Activated CD4-positive, alpha-beta T cell treated with anti-CD3 and anti-CD28 coated beads for 4 hours (primary cell): ENCODE measurements at regions not wholly inside any gene's neighbourhood (a gene's known extent, or its start where the extent isn't known, plus 50 kb on each side); places are given as distances from the start of the nearest gene placed in this dataset.

Source experiments
- DNase-seq, 2 donors: peaks; one replicate each; pipeline ENCODE4 v3.0.0-alpha.2; 2020

DNA sequence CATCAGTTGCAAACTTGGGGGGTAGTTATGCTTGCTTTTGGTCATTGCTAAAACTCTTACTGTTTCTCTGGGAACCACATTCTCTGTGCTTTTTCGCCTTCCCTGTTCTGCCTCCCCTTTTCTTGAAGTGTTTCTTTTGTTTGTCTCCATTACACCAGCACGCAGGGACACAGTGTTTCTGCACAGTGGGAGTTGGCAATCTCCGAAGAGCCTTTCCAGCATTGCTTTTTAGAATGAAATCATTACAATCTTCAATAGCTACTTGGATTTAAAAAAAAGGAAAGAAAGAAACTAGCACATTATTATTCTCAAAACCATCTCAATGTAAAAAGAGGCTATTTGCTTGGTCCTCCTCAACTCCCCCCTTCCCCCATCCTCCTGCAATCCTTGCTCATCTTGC is 536.7 kb upstream of the MMS22L start:
- DNase-seq = no peak

DNA sequence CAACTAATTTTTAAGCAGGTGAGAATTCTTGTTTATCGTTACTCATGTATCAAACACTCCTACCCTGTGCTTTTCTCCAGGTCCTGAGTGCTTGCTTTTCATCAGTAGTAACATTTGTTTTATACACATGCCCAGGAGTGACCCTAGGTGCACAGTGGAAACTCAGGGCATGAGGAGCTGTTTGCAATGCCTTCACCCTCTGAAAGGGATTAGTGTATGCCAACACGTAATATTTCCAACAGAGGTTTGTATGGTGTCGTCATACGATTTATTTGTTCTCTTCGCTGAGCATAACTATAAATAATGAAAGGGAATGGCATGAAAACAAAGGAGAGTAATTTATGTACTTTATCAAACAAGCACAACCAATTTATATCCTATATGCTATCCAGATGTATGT is 537.4 kb upstream of the MMS22L start:
- no peak for DNase-seq

DNA sequence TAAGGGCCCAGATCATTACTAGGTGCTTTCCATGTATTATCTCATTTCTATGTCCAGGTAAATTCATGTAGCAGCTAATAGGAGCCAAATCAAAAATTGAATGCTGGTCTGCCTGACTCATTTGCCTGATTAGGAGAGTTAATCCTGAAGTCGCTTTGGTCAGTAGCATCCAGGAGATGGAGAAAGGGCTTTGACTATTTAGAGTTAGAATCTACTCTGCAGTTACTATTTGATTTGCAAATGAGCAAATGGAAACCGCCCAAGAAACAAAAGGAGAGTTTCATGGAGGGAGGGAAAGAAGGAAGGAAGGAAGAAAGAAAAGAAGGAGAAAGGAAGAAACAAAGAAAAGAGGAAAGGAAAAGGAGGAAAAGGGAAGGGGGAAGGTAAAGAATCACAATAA is 539.6 kb upstream of the MMS22L start:
- DNase-seq = no peak

DNA sequence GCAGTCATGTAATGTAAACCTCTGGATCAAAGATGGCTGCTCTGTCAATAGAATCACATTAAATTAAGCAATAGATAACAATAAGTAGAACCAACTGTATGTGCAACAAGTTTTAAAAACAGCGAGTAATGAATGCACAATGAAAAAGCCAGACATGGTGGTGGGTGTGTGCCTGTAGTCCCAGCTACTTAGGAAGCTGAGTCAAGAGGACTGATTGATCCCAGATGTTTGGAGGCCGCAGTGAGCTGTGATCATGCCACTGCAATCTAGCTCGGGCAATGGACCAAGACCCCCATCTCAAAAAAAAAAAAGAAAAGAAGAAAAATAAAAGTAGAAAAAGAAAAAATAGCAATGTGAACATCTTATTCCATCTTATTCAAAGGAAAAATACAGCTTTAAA is 558.7 kb upstream of the MMS22L start:
- no peak for DNase-seq

DNA sequence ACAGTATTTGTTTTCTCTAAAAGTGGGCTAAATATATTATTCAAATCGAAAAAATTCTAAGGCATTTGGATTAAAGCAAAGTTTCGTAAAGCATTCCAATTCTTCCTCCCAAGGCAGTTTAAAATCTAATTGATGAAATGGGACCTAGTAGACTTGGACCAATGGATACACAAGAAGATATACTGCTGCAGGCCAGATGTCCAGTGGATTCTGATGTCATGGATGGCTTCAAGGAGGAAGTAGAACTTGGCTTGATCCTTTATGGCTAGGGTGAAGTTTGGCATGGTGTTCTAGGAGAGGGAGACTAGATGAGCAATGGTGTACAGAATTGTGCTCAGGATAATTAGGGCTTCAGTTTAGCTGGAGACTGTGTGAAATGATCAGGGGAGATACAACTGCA is 559.5 kb upstream of the MMS22L start:
- DNase-seq = no peak

DNA sequence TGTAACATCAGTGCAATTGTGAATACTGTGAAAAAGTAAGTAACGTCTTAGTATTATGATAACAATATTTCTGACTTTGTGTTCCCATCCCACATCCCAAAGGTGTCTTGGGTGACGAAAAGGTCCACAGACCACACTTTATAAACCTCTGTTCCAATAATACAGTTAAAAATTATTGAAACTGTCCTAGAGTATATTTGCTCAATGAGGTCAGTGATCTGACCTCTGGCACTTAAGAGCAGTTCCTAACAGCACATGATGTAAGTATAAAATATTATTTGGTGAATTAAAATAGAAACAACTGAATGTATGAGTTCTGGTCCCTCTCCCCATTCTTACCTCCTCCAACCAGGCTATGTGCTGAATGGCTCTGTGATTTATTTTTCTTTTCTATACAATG is 566.4 kb upstream of the MMS22L start:
- DNase-seq = no peak

DNA sequence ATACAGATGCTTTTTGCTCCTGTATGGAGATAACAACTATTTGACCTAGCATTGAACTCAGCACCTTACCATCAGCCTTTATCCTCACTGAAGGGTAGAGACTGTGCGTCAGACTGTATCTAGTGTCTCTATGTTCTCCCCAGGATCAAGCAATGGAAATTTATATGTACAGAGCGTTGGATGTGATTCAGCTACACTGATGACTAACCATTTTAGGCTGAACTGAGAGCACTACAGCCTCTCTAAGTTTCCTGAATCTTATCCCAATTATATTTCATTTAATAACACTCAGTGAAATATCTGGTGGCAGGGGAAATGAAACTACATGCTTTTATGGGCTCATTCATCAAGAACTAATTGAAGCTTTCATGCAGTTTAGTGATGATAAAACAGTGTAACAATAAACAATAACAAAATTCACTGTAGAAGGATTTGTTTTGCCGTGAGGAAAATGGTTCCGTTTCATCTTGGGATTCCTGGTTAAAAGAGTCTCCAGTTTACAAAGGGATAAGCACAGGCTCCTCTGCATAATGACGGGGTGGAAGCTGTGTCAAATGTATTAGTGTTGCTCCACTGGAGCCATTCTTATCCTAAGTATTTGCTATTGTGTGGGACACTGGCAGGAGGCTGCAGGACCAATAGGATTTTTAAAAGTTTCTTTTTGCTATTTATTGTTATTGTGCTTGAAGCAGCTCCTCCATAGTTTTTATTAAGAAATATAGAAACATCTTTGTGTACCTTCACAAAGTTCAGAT is 567.6 kb upstream of the MMS22L start:
- DNase-seq = no peak

DNA sequence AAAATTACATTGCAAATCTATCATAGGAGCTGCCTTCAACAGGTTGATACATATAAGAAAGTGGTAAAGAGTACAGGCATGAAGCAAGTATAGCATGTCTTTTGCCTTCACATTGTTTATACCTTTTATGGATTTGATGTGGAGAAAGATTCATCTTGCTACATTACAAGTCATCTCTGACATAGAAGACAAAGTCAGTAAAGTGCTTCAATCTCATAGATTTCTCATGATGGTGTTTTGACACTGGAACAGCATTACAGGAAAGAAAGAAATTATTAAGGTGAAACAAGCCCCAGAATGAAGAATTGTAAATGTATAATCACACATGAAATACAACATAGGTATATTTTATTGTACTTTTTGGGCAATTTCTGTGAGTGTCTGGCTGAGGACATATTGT is 580.7 kb upstream of the MMS22L start:
- no peak for DNase-seq

DNA sequence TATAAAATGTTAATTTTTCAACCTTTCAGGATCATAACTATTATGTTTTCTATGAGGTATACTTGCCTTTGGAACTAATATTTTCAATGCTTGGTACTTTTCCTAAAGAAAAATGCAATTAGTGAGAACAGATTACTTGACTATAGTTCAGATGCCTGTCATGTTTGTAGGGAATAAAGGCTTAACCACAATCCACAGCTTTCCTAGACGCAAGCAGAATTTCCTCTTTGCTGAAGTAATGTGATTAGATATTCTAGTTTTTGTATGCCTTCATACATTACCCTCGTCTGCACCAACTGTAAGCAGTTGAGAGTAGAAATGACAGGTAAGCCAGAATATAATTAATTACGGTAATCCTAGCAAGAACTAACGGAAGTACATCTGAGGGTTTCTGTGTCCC is 581.4 kb upstream of the MMS22L start:
- no peak for DNase-seq

DNA sequence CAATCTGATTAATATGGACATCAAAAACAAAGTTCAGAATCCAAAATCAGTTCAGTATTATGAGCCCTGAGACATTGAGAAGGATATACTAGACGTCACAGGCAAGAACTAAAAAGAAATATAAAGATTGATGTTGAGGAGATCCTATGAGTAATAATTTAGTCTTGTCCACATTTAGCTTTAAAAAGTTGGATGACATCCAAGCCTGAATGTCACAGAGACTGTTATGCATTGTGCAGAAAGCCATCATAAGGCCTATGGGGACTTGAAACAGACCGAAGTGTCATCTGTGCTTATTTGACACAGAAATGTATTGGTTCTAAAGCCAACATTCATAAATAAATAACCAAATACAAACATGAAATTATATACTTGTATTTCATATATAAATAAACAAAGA is 581.8 kb upstream of the MMS22L start:
- no peak for DNase-seq

DNA sequence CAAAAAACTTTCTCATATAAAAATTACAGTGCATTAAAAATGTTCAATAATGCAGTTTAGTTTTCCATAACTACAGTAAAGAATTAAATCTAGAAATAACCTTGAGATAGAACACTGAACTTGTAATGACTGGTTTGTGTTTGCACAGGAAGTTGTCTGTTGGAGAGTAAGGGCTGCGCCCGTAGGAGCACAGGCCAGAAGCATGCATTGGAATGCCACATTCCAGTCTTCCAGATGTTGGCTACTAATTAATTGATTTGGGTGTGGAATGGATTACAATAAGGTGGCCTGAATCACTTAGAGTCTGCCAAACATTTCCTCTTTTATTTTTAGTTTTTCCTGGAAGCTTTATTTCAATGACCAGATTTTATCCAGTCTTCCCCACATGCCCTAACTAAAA is 582.6 kb upstream of the MMS22L start:
- DNase-seq = no peak

DNA sequence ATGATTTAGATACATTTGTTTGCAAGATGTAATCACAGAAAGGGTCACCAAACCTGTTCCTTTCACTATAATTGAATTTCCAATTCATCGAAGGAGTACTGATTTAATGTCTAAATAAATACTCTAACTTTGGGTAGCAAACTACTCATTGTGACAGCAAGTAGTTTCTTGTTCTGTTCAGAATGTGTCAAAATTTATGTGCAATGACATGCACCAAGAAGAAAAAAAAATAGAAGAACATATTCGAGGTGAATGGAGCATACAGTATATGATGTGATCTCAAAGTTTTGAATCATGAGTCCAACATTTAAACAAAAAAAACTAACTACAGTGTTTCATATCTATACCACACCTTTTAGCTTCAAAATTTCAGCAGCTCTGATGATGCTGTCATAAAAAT is 583.6 kb upstream of the MMS22L start:
- DNase-seq = no peak

DNA sequence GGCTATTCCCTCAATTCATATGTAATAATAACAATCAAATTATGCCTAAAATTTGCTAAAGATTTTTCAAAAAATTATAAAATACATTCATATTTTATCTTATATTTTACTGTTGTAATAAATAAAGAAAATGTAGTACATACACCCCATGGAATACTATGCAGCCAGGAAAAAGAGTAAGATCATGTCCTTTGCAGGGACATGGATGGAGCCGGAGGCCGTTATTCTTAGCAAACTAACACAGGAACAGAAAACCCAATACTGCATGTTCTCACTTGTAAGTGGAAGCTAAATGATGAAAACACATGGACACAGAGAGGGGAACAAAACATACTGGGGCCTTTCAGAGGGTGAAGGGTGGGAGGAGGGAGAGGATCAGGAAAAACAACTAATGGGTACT is 584.2 kb upstream of the MMS22L start:
- no peak for DNase-seq

DNA sequence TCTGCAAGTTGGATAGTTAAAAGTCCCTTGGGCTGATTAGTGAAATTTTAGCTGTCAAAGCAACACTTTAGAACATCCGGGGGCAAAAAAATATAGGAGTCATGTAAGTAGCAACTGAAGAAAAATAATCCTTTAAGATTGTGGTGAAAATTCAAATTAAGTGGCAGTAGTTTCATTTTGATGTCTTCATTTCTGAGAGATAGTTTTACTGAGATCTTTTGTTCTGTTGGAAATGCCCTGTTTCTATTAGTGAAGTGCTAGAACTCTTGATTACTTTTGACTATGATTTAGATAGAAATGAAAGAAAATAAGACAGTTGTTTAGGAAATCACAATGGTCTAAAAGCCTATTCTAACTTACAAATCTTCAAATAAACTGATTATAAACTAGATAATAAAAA is 587.3 kb upstream of the MMS22L start:
- no peak for DNase-seq

DNA sequence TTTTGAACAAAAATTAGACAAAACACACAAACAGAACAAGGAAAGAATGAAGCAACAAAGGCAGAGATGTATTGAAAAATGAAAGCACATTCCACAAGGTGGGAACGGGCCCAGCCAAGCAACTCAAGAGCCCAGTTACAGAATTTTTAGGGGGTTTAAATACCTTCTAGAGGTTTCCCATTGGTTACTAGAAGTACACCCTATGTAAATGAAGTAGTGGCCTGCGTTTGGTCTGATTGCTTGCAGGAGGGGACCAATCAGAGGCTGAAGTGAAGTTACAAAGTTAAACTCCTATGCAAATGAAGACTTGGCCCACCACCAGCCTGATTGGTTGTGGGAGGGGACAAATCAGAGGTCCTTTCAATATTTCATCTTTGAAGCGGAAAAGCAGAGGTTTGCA is 593.7 kb upstream of the MMS22L start:
- DNase-seq = no peak

DNA sequence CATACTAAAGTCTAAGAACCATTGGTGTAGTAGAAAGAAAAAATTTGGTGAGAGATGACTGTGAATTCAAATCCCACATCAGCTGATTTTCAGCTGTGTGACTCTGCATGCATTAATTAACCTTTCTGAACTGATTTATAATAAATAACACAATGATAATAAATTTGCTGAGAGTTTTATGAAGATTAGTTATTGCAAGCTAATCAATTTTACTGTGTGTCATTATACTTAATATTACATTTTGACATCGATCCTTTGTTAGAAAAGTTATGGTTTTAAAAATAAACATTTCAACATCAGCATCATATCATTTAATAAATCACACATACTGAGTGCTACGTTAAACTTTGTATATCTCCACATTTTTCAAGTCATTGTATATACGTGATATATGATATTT is 599.7 kb upstream of the MMS22L start:
- no peak for DNase-seq

DNA sequence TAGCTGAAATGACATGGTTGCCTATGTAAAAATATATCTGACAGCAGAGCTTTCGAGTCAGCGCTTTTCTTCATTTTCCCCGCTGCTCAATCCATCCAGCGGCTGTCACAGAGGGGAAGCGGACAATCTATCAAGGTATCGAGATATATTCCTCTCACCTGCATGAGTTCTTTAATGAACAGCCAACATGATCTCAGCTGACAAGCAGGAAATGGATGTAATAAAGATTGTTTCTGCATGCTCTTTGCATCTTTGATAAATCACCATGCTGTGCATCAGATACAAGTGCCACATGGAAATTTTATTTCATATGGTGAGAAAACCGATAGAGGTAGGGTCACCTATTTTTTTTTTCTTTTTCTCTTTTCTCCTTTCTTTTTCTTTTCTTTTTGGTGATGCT is 602.3 kb upstream of the MMS22L start:
- no peak for DNase-seq

DNA sequence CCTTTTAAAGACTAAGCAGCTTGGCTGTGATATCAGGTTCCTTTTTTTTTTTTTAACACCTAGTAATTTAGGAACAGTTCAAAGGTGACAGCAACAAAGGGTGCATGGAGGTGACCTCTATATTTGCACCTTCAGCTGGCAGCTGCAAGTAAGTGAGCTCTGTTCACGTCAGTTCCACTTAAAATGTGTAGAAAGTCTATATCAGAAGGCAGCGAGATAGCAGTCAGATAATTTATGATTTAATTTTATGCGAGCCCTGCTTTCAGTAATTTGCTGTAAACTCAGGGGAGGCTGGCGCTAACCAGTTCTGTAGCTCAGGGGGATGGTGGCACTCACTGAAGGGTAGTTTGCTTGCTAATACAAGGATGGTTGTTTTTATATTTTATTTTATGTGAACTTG is 602.8 kb upstream of the MMS22L start:
- DNase-seq = no peak

DNA sequence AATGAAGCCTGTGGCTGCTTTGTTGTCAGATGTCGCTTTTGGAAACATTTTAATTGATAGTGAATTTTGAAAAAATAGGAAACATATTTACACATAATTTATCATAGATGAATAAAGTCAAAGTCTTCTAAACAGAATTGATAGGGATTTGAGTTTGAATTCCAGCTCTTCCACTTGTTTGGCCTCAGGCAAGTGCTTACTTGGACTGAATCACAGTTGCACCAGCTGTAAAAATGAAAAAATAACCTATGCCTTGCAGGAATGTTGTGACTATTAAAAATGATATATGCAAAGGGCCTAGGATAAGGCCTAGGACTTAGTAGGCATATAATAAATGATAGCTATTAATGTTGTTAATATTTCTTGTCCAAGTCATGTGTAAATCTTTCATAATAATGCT is 618.5 kb upstream of the MMS22L start:
- no peak for DNase-seq

DNA sequence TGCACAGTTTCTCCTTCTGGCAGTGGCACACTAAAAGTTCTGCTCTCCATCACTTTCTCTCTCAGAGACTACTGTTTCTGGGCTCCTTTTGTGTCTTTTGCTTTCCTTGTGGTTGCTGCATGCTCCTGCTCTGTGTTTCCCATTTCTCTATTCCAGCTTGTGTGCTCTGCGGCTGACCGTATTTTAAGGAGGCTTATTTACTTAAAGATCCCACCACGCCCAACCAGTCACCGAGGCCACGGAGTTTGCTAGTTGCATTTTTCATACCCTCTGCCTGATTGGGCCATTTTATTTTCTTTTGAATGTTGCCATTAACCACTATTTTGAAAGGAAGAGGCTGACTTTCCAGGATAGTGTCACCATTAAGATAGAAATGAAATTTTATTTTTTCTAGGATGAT is 626.4 kb upstream of the MMS22L start:
- DNase-seq = no peak

DNA sequence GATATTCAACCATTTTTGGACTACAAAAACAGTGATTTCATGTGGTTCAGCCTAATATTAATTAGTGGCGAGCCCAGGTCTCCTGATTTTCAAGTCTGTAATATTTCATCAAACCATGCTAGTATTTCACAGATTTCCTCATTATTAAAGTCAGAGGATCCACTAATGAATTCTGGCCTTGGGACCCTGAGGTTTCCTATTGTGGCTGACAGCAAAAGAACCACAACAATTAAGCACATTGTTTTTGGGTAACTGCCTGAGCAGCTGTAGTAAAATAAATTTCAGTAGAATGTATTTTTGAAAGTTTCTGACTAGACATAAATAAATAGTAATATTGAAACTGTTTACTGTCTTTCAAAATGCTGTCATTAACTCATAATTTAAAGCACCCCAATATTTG is 630.7 kb upstream of the MMS22L start:
- DNase-seq = no peak

DNA sequence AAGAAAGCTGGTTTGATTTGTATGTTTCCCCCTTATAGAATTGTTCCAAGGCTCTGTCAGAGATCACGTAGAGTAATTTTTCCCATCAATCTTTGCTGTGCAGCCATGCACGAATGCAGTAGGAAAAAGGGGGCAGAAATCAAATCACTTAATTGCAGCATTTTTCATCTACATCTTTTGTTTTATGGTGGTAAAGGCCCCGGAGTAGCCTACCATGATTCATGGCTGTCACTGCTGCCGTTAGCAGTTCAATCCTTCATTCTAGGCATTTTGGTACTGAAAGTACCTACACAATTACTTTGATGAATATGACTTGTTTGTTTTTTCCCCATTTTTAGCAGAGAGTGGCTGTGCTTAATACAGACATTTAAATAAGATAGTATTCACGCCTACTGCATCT is 631.9 kb upstream of the MMS22L start:
- no peak for DNase-seq

DNA sequence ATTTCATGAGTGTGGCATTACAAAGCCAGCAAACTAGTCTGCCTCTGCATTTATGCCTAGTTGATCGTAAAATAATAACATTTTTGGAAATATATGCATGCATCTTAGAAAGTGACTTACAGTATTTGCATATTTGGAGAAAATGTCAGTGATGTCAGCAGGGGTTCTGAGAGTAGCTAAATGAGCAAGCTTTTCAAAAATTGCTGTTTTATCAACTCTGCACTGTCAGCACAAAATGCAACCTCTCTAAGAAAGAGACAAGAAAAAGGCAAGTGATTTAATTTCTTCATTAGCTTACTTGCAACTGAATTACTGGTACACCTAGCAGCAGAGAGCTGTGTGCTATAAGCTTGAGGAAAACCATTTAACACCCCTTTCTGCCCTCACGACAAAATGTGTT is 632.5 kb upstream of the MMS22L start:
- DNase-seq = no peak

DNA sequence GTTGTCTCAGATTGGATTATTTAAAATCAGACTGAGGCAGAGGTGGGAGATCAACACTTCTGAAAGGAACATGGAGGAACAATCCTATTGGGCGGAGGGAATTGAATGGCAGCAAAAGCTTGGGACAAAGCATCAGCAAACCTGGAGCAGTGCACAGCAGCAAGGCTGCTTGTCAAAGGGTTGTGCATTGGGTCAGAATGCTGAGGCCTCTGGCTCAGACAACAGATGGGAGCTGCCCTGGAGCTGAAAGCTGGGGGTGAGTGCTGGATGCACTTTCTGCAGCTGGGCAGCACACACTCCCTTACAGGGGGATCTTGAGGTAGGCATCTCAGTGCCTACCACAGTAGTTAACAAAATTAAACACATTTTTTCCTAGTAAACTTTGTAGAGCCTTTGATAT is 634.4 kb upstream of the MMS22L start:
- DNase-seq = no peak

DNA sequence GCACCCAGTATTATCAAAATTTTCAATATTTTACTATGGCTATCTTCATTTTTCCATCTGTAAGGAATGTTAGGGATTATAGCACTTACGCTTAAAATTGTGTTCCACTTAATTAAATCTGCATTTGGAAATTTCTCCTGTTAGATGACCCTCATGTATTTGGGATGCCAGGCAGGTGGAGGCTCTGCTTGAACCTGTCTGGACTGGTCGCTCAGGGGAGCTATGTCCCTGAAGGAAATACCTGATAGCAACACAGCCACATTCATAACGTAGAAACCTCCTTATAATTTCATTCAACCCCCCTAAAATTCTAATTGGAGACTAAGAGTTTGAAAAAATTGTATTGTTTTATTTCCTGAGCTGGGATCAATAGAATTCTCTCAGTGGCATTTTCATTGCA is 636.0 kb upstream of the MMS22L start:
- DNase-seq = no peak

DNA sequence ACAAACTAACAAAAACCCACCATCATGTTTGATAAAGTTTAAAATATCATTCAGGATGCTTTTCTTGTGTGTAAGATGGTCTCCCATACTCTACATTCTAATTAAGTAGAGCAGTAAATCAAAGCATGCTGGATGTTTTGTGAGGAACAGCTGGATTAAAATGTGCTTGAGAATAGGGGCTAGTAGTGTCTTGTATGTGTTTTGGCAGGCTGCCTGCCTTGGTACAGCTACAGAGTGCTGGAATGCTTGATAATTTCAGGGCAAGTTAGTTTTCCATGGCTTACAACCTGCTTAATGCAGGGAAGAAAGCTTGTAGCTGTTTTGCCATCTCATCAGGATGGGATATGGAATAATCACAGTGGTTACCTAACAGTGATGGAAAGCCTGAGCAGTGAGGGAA is 636.6 kb upstream of the MMS22L start:
- no peak for DNase-seq
